Stimulated activated CD8-positive, alpha-beta memory T cell treated with anti-CD3 and anti-CD28 coated beads, Interleukin-4, amount 100 ng/mL, for 1 hour (primary cell): ENCODE measurements at regions not wholly inside any gene's neighbourhood (a gene's known extent, or its start where the extent isn't known, plus 50 kb on each side); places are given as distances from the start of the nearest gene placed in this dataset.

ENCODE experiments used
- DNase-seq, 2 donors: peaks; one replicate each; pipeline ENCODE4 v3.0.0-alpha.2; 2020; ENCODE audit warnings: low read depth in 2 of 2, low spot score in 1 of 2

- no peak for DNase-seq
Observed at GRCh38 chr4:81828991-81829390, 357.3 kb upstream of the RASGEF1B start.

- DNase-seq = no peak
Observed at GRCh38 chr4:81827577-81828202, 356.0 kb upstream of the RASGEF1B start.

GRCh38 chr4:81826817-81827424 is 355.2 kb upstream of the RASGEF1B start:
- no peak for DNase-seq

GRCh38 chr4:81826335-81826734 is 354.6 kb upstream of the RASGEF1B start:
- DNase-seq = no peak

GRCh38 chr4:81818385-81818920 is 346.7 kb upstream of the RASGEF1B start:
- no peak for DNase-seq

- no peak for DNase-seq
Observed at GRCh38 chr4:81816031-81816761, 344.5 kb upstream of the RASGEF1B start.

- DNase-seq = no peak
Observed at GRCh38 chr4:81814987-81815541, 343.4 kb upstream of the RASGEF1B start.

- DNase-seq = no peak
Observed at GRCh38 chr4:81811562-81812293, 340.0 kb upstream of the RASGEF1B start.

GRCh38 chr4:81808011-81808672 is 336.4 kb upstream of the RASGEF1B start:
- no peak for DNase-seq

GRCh38 chr4:81807386-81807785 is 335.7 kb upstream of the RASGEF1B start:
- DNase-seq = no peak

- DNase-seq = no peak
Observed at GRCh38 chr4:81806485-81806884, 334.8 kb upstream of the RASGEF1B start.

- DNase-seq = no peak
Observed at GRCh38 chr4:81804849-81805248, 333.1 kb upstream of the RASGEF1B start.

GRCh38 chr4:81802285-81802846 is 330.7 kb upstream of the RASGEF1B start:
- DNase-seq = no peak

GRCh38 chr4:81799371-81799770 is 327.7 kb upstream of the RASGEF1B start:
- DNase-seq = no peak

- no peak for DNase-seq
Observed at GRCh38 chr4:81796790-81797528, 325.3 kb upstream of the RASGEF1B start.

GRCh38 chr4:81792521-81792920 is 320.8 kb upstream of the RASGEF1B start:
- no peak for DNase-seq

GRCh38 chr4:81790477-81790876 is 318.8 kb upstream of the RASGEF1B start:
- DNase-seq = no peak

- DNase-seq = no peak
Observed at GRCh38 chr4:81789741-81790399, 318.2 kb upstream of the RASGEF1B start.

- no peak for DNase-seq
Observed at GRCh38 chr4:81789158-81789557, 317.5 kb upstream of the RASGEF1B start.
